Testis (tissue), 2 donors: ENCODE measurements at regions not wholly inside any gene's neighbourhood (a gene's known extent, or its start where the extent isn't known, plus 50 kb on each side); places are given as distances from the start of the nearest gene placed in this dataset.

Experiments
- POLR2A ChIP-seq: fragments of 450-650 bp; IDR thresholded peaks from one replicate; pipeline ENCODE4 v1.6.1; 2017; ENCODE audit warnings: antibody characterized with exemption, mild to moderate bottlenecking, moderate library complexity
- TF ChIP-seq, protein P1 (sequence below), 3 experiments: fragments of 450-650 bp in 2 of 3; fragments of 200-600 bp in 1 of 3; sonication (generic) in 1 of 3; IDR thresholded peaks; one replicate each; pipeline ENCODE4 v1.5.1; 2016 to 2019; ENCODE audit warnings: antibody characterized with exemption in 3 of 3, mild to moderate bottlenecking in 2 of 3, moderate library complexity in 1 of 3

DNA sequence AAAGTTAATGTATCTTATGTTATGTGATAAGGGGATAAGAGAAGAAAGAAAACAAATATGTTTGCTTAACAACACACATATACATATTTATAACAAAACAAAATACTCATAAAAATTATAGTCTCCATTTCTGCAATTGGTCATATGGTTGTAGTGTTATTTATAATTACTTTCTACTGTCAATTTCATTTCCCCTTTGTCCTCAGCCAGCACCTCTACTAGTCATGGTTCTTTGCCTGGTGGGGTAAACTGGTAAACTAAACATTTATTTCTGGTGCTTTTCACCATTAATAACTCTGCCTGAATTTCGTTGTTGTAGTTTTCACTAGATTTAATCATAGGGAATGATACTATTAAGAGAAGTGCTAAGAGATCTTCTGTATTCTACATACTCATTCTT lies 88.0 kb upstream of the ALCAM start:
- TF ChIP-seq POLR2A, result no peak
- TF ChIP-seq, protein P1, sequence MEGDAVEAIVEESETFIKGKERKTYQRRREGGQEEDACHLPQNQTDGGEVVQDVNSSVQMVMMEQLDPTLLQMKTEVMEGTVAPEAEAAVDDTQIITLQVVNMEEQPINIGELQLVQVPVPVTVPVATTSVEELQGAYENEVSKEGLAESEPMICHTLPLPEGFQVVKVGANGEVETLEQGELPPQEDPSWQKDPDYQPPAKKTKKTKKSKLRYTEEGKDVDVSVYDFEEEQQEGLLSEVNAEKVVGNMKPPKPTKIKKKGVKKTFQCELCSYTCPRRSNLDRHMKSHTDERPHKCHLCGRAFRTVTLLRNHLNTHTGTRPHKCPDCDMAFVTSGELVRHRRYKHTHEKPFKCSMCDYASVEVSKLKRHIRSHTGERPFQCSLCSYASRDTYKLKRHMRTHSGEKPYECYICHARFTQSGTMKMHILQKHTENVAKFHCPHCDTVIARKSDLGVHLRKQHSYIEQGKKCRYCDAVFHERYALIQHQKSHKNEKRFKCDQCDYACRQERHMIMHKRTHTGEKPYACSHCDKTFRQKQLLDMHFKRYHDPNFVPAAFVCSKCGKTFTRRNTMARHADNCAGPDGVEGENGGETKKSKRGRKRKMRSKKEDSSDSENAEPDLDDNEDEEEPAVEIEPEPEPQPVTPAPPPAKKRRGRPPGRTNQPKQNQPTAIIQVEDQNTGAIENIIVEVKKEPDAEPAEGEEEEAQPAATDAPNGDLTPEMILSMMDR (IDR thresholded peaks at IDR 0.05), result no peak
